ENCODE measurements at regions not wholly inside any gene's neighbourhood (a gene's known extent, or its start where the extent isn't known, plus 50 kb on each side); places are given as distances from the start of the nearest gene placed in this dataset.

- RAD21 ChIA-PET (ENCODE audit: unreplicated experiment) = no interaction called here
- Histone ChIP-seq H3K9ac (ENCODE audit: control insufficient read depth, insufficient read depth, low read length) (no peak overlapping the region), H2AFZ (ENCODE audit: control insufficient read depth, low read depth, low read length) (no peak overlapping the region), H4K20me1 (ENCODE audit: control insufficient read depth, insufficient read depth) (no peaks in the 10 kb centered on the region), H3K4me3 (no peak overlapping the region), H3K27ac (ENCODE audit: control insufficient read depth, insufficient read depth) (no peak overlapping the region), H3K36me3 (ENCODE audit: control insufficient read depth in 2 of 2, insufficient read depth in 2 of 2, low read length in 1 of 2) (no peaks in the 10 kb centered on the region), H3K27me3 (replicated peaks in 1 of 2; ENCODE audit: control insufficient read depth in 2 of 2, insufficient read depth in 2 of 2, low read length in 1 of 2) (no peaks in the 10 kb centered on the region), H3K79me2 (ENCODE audit: control insufficient read depth, insufficient read depth, low read length) (no peaks in the 10 kb centered on the region), H3K4me2 (ENCODE audit: control insufficient read depth, insufficient read depth) (no peak overlapping the region), H3K4me1 (ENCODE audit: control insufficient read depth, insufficient read depth, low read length) (no peaks in the 10 kb centered on the region), H3K9me3 (replicated peaks; ENCODE audit: control insufficient read depth, insufficient read depth, low read length) (no peaks in the 10 kb centered on the region)
- in situ Hi-C loops (cut with MboI) (no loop called here), intact Hi-C loops (cut with micrococcal nuclease; ENCODE audit: unreplicated experiment) (no loop called here)
- no TSS peak for BruUV-seq (replicated peaks)
- SMC1A ChIA-PET (ENCODE audit: uncharacterized antibody, unreplicated experiment) = no interaction called here
- no peak for ATAC-seq
- CTCF ChIA-PET = no interaction called here
- FAIRE-seq = no peak
- WGBS (ENCODE audit: insufficient coverage, insufficient replicate concordance, low lambda C conversion rate, missing lambda C conversion rate) = 28% methylated on average over 4 of the region's 4 CpGs
- POLR2A ChIA-PET = no interaction called here
- DNase-seq (ENCODE audit: low read depth, low spot score) = no peak
- TF ChIP-seq SREBF1 (IDR thresholded peaks at IDR 0.05; ENCODE audit: low read length) (no peak), ATF2 (IDR thresholded peaks at IDR 0.05; ENCODE audit: low read length) (no peak), E2F4 (IDR thresholded peaks at IDR 0.05; ENCODE audit: low read depth, low read length) (no peak), ELK1 (IDR thresholded peaks at IDR 0.05; ENCODE audit: low read depth, low read length) (no peak), ZSCAN29 (IDR thresholded peaks at IDR 0.05) (no peak)
These were observed 433.1 kb upstream of the FZD8 start for GRCh38 chr10:36075196-36075595.
